HG03460 (cell line): ENCODE measurements at regions not wholly inside any gene's neighbourhood (a gene's known extent, or its start where the extent isn't known, plus 50 kb on each side); places are given as distances from the start of the nearest gene placed in this dataset.
"Not testable (repeated sequence)": the region's sequence is repeated elsewhere in the genome, so short reads cannot be mapped to it uniquely, and the experiment has no call there.

Experiments
- ATAC-seq: cut with Tn5 transposase; IDR thresholded peaks from one replicate; pipeline ENCODE4 v1.9.1; 2021; ENCODE audit not compliant: unreplicated experiment

DNA sequence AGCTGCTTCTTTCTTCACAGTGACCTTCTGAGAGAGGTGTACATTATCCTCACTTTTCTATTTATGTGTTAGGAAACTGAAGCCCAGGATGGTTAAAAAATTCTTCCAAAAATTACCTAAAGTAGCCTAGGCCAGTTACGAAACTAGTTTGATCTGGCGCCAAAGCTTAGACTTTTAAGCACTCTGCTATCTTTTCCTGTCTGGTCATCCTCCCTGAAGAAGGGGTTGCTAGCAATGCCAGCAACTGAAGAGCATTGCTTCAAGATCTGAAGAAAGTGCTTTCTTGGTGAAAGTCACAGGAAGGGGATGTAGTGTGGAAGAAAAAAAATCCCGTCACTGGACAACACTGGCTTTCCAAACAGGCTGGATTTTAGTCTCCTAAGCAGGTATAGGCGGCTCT is 618.8 kb upstream of the GRM7 start:
- ATAC-seq: no peak

DNA sequence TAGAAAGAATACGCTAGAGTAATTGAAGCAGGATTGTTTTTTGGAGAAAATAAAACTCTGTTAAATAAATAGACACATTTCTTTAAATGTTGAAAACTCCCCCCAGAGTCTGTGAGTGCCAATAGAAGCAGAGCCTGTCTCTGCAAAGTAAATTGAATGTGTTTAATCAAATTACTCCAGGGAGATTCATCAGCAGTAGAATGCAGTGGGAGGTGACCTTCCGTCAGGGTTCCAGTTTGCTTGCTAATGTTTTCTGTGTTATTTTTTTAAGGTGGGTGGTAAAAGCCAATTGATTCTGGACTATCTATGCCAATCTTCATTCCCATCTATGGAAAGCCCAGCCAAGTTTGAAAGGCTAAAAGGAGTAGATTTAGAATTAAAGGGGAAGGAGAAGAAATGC is 612.4 kb upstream of the GRM7 start:
- ATAC-seq: no peak

DNA sequence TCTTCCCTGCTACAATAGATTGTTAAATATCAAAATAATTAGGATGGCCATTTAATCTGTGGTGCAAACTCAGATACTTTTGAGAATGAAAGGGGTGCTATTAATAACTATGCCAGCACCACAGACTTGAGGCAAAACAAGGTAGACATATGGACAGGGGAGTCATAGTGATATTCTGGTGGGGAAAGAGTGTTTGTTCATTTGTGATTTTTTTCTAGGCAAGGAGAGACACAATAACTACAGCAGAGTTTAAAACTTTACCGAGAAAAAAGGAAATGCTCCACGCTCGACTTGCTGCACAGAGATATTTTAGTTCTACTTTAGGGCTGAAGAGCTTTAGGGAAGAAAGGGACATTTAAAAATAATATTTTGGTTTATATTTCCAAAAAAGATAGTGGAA is 611.2 kb upstream of the GRM7 start:
- peak; percentile 60 for ATAC-seq

DNA sequence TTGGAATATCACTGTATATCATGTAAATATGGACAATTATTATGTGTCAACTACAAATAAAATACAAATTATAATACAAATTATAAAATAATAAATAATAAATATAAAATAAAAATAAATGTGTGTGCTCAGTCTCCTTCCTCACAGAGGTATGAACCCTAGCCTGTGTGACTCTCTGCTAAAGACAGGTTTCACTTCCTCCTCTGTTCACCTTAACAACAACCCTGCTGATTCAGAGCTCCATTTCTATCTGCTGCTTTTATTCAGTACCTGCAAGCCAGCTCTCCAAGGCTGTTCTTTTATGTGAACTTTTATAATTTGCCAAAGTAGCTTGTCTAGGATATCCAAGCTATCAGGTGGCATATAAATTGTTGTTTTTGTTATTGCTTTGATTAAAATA is 610.7 kb upstream of the GRM7 start:
- peak; percentile 98 for ATAC-seq

DNA sequence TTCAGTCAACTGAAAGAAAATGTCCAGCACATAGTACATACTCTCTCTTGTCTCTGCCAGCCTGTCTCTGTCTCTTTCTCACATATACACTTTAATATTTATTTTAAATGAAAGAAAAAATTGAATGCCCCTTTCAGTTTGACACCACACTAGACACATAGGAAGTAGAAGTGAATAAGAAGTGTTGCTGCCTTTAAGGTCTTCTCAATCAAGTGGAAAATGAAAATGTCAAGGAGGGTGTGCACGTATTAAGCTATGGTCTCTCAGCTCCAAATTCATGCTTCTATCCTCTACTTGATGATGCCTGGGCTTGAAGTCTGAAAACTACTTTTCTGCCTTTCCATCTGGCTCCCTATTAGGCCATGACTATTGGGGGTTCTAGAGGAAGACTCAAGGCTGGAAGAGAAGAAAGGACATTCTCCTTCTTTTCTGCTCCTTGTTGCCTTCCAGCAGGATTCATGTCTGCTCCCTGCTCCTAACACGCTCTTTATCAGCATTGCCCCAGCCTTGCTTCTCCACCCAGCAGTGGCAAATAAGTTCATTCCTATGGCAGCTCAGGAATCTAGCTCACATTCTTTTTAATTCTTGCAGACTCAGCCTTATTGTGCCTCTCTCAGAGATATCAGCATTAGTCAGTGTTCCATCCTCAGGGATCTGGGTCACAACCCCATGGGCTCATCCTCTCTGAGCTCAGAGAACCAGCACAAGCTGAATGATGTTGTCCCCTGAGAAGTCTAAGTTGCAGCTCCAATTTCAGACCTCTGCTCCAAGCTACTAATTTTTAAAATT is 609.1 kb upstream of the GRM7 start:
- ATAC-seq: no peak

DNA sequence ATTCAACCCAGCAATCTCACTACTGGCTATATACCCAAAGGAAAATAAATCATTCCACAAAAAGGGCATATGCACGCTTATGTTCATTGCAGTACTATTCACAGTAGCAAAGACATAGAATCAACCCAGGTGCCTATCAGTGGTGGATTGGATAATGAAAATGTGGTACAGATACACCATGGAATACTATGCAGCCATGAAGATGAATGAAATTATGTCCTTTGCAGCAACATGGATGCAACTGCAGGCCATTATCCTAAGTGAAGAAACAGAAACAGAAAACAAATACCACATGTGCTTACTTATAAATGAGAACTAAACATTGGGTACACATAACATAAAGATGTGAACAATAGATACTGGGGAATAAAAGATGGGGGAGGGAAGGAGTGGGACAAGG is 606.4 kb upstream of the GRM7 start:
- no peak for ATAC-seq

DNA sequence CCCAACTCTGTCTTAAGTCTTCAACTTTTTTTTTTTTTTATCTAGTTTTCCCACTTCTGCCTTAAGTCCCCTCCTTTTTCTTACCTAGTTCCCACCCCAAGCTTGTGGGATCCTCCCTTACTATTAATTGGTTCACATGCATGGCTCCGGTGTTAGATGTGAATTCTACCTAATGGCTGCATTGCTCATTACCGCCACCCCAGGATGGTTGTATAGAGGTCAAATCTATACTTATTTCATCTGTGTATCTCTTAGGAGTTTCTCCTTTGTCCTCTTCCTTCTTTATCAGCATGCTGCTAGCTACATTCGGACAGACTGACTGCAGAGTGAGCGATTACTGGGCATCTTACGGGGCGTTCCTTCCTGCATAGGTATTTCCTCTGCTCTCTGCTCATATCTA is 605.7 kb upstream of the GRM7 start:
- ATAC-seq: no peak

DNA sequence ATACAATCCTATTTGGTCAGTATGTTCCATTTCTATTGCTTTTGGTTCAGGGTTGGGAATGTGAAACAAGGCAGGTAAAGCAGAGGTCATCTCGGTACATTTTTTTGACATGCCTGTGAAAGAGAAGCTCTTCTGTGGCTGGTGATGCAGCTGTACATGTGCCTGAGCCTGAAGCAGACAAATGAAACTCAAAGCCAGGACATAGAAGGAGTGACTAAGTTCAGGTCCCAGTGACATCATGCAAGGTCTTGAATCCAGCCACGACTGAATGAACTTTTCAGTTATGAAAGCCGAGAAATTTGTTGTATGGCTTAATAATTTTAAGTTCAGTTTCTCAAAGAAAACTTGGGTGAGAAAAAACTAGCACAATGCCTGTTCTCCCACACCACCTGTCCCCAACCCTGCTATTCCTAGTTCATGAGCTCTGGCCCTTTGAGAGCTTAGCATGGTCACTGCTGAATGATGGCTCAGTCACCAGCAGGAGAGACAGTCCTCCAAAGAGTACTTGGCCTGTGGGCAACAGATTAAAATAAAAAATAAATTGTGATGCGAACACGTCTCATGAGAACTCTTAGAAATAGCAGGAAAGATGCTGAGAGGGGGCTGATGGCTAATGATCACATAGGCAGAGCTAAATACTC is 600.2 kb upstream of the GRM7 start:
- peak; percentile 87 for ATAC-seq

DNA sequence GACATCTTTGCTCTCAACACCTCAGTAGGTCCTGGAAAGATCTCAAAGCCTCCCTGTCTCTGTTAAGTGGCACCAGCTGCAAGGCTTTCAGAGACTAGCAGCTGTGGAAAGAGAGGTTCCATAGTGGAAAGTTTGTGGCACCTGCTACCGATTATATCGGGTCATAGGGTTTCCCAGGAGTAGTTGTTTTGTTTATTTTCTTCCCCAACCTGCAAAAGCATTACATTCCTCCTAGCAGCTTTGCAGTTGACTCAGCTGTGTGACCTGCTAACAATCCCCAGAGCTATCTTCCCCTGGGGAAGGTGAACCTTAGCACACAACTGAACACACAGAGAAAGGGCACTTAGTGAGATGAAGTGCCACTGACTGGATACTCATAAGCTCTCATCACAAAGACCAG is 598.9 kb upstream of the GRM7 start:
- no peak for ATAC-seq

DNA sequence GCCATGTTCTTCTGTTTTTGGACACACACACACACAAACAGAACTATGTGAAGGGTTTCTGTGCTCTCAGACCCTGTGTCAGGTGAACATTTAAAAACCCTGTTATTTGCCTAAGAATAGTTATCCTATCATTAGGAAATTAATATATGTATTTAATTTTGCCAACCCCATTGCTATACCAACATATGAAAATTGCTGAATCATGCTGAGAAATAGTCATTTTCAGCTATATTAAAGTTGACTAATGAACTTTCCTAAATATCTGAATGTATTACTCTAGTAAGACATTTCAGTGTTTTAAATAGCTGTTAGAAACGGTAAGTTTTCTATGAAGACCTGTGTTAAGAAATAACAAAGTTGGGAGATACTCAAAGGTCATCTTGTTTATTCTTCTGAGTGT is 596.9 kb upstream of the GRM7 start:
- ATAC-seq: no peak

DNA sequence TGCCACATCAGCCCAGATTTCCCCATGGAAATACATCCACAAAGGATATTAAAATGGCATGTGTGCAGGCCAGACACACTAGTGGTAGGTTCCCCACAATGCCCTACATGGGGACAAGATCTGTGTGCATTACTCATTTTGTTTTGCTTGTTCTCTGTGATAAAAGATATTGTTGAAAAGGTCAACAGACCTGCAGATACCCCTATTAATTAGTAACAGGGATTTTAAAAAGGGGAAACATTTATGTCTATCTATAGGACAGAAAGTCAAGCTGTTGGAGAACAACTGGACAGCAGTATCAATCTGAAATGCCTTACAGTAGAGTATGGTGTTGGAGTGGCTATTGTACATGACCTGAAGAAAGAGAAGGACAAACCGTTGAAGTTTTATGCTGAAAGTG is 596.0 kb upstream of the GRM7 start:
- ATAC-seq: no peak

DNA sequence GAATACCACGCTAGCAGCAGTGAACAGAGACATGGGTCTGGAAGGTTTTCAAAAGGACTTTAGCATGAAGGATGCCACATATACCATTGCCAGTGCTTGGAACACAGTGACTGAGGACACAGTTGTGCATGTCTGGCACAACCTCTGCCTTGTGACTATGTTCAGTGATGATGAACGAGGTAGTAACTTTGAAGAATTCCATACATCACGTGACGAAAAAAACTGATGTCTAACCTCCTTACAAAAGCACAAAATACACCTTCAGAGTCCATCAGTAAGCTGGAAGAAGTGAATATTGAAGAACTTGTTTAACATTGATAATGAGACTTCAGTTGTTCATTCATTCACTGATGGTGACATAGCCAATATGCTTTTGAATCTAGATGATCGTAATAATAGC is 594.8 kb upstream of the GRM7 start:
- ATAC-seq: no peak

DNA sequence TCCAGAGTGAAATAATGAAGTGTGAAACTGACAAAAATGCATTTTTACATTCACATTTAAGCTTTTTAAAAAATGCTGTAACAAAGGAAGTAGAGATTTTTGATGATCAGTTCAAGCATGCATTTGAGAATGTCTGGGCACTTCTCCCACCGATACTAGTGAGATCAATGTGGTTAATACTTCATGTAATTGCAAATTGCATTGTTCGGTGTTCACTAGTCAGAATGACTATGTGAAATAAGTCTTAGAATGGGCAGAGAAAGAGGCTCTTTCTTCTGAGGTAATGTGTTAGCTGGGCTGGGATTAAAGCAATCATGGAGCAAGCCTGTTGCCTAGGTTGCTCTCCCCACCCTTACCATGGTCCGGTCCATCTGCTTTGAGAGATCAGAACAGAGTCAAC is 587.0 kb upstream of the GRM7 start:
- no peak for ATAC-seq

DNA sequence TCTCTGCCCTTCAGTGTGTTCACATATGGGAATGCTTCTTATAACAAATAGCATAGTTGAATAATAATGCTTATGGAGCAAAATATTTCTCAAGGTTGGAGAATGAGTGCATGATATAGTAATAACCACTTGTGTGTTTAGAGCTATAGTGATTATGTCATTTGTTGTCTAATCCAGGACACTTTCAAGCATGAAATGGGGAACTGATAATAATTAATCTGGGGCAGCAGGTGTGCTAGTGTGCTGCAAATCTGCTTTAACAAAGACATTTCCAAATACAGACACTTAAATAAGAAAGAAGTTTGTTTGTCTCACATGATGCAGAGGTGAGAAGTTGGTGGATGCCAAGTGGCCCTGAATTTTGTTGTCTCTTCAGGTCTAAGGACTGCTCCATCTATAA is 579.3 kb upstream of the GRM7 start:
- ATAC-seq: peak; percentile 65

DNA sequence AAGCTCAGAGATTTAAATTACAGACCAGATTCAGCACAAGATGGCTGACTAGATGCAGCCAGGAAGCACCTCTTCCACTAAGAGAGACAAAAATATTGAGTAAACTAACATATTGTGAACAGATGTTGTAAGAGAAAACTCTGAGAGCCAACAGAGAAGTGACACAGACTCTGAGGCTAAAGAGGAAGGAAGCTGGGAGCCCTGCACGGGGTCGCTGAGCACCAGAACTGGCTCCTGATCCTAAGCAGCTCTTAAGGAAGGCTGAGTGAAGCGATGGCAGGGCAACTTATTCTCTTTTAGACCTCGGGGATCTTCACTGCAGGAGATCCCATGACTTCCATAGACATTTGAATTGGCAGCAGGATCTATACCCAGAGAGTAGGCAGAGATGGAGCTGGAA is 578.0 kb upstream of the GRM7 start:
- ATAC-seq: no peak

DNA sequence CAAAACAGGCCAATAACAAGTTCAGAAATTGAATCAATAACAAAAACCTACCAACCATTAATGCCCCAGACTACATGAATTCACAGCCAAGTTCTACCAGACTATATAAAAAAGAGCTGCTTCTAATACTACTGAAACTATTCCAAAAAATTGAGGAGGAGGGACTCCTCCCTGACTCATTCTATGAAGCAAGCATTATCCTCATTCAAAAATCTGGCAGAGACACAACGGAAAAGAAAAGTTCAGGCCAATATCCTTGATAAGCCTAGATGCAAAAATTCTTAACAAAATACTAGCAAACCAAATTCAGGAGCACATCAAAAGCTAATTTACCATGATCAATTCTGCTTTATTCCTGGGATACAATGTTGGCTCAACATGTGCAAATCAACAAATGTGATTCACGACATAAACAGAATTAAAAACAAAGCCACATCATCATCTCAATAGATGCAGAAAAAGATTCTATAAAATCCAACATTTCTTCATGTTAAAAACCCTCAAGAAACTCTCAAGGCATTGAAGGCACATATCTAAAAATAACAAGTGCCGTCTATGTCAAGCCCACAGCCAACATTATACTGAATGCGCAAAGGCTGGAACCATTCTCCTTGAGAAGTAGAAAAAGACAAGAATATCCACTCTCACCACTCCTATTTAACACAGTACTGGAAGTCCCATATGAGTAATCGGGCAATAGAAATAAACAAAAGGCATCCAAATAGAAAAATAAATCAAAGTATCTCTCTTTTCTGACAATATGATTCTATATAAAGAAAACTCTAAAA is 573.6 kb upstream of the GRM7 start:
- no peak for ATAC-seq

DNA sequence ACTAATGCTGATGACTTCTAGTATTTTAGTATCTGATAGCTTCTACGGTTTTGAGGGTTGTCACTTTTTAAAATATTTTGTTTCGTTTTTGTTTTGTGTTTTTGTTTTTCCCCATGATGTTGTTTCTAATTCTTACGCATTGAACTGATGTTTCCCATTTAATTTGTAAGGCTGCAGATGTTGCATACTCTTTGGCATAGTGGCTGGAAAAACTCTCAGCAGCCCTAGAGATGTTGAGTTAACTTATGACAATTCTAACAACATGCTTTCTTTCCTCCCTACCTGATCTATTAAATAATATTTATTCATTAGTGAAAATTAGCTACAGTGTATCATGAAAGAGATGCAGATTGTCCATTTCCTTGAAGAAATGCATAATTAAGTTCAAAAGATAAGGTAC is 559.3 kb upstream of the GRM7 start:
- no peak for ATAC-seq

DNA sequence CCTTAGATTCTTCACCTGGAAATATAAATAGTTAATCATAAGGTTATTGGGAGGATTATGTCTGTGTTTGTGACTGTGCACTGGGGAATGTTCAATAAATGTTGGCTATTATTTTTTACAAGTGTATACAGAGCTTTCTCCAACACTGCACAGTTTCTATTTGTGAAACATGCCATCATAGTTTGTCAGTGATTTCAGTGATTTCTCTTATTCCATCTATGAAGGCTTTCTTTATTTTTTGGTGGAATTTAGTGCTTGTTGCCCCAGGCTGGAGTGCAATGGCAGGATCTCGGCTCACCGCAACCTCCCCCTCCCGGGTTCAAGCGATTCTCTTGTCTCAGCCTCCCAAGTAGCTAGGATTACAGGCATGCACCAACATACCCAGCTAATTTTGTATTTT is 545.0 kb upstream of the GRM7 start:
- no peak for ATAC-seq

DNA sequence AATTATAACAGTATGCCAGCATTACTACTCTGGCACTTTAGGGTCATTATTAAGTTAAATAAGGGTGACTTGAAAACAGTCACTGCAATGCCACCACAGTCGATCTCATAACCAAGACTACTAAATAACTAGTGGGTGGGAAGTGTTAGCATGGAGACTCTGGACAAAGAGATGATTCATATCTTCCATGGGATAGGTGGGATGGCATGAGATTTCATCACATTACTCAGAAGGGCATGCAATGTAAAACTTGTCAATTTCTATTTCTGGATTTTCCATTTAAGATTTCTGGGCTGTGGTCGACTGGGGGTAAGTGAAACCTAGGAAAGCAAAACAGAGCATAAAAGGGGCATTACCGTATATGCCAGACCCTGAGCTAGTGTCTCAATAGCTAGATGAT is 538.9 kb upstream of the GRM7 start:
- ATAC-seq: no peak

DNA sequence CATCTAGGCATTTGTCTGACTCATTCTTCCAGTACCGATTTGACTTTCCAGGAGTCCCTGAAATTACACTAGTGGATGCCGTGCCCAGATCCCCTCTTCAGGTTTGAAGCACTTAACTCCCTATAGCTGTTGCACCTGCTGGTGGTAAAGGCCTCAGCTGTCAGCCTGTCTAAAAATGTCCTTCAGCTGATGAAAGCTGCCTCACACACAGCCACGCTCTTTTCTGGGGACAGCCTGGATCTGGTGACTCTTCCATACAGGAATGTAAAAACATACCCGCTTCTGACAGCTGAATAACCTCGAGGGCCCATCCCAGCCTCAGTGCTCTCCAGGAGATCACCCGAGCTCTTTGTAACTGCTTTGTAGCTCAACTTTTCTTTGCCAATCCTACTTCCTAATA is 534.1 kb upstream of the GRM7 start:
- no peak for ATAC-seq

DNA sequence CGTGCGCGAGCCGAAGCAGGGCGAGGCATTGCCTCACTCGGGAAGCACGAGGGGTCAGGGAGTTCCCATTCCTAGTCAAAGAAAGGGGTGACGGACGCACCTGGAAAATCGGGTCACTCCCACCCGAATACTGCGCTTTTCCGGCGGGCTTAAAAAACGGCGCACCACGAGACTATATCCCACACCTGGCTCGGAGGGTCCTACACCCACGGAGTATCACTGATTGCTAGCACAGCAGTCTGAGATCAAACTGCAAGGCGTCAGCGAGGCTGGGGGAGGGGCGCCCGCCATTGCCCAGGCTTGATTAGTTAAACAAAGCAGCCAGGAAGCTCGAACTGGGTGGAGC is 520.0 kb upstream of the GRM7 start:
- ATAC-seq: not testable (repeated sequence)

DNA sequence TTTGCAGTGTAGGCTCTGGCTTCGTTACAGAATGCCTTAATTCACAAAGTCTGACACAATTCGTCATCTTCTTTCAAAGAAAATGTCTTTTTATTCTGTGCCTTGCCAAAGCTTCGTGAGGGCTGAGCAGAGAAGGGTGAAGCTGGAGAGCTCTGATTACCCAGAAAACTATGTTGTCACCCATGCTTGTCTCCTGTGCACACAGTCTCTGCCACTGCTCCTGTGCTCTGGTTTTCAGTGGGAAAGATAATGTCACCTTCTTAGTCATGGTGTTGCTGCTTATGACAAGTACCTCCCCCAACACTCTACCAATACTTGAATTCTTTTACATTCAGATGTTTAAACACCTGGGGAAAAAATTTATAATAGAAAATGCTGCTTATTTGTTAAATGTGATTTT is 509.2 kb upstream of the GRM7 start:
- no peak for ATAC-seq
